ENCODE measurements at regions not wholly inside any gene's neighbourhood (a gene's known extent, or its start where the extent isn't known, plus 50 kb on each side); places are given as distances from the start of the nearest gene placed in this dataset.

DNA sequence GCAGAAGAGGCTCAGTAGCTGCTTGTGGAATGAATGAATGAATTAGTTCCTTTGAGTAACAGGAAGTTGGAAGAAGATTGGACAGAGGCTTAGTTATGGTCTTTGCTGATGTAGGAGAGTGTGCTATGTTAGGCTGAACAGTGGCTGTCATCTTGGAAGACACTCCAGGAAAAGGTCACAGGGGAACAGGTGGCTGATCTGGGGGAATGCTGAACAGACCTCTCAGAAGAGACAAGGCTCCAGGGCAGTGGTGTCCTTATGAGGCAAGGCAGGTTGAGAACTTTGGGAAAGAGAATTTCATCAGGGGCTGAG, 62.3 kb downstream of the UTRN start:
- no peak for DNase-seq (ENCODE audit: low read depth)
- TF ChIP-seq, protein P1, sequence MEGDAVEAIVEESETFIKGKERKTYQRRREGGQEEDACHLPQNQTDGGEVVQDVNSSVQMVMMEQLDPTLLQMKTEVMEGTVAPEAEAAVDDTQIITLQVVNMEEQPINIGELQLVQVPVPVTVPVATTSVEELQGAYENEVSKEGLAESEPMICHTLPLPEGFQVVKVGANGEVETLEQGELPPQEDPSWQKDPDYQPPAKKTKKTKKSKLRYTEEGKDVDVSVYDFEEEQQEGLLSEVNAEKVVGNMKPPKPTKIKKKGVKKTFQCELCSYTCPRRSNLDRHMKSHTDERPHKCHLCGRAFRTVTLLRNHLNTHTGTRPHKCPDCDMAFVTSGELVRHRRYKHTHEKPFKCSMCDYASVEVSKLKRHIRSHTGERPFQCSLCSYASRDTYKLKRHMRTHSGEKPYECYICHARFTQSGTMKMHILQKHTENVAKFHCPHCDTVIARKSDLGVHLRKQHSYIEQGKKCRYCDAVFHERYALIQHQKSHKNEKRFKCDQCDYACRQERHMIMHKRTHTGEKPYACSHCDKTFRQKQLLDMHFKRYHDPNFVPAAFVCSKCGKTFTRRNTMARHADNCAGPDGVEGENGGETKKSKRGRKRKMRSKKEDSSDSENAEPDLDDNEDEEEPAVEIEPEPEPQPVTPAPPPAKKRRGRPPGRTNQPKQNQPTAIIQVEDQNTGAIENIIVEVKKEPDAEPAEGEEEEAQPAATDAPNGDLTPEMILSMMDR (IDR thresholded peaks at IDR 0.05; ENCODE audit: insufficient read depth, low read depth, low read length): no peak
- no peak overlapping the region for H3K4me3 ChIP-seq (ENCODE audit: low read depth, low read length)

DNA sequence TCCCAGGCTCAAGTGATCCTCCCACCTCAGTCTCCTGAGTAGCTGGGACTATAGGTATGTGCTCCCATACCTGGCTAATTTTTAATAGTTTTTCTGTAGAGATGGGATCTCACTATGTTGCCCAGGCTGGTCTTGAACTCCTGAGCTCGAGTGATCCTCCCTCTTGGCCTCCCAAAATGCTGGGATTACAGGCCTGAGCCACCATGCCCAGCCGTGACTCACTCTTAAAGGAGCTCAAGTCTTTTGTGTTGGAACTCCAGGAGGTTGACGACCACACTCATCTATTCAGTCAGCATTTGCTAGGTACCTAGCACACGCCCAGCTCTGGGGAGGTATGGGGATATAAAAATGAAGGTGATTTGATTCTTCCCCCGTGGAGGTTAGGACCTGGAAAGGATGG, 62.8 kb downstream of the UTRN start:
- H3K4me3 ChIP-seq (ENCODE audit: low read depth, low read length): no peak overlapping the region
- DNase-seq (ENCODE audit: low read depth): no peak
- TF ChIP-seq, protein P1 (IDR thresholded peaks at IDR 0.05; ENCODE audit: insufficient read depth, low read depth, low read length): no peak

DNA sequence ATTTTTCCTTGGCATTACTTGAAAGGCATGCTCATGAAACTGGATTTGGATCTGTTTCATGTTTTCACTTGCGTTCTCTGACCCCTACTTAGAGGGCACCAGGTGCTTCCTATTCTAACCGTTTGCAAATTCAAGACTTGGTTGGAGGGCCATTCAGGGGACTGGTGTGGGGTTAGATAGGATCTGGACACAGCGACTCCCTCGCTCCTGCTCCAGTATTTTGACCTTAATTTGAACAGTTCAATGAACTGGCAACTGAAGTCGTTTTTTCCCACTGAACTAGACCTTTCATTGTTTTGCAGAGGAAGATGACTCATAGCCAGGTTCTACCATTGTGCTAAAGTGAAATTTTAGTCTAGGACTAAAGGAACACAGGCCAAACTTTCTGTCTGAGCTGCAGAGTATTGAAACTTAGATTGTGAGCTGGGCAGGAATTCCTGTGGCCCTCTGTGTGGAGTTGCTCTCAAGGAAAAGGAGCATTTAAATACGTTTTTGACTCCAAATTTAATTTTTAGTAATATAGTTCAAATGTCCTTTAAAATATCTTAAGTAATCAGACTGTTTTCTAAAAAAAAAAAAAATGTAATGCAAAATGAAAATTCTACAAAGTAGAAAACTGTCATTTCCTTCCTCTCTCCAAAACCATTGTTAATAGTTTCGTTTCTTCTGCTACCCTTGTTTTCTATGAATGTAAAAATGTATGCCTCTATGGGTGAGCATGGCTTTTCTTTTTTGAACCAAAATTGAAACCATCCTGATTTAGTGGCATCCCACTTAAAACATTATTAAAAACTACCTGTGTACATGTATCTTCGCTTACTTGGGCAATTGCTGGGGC, 64.8 kb downstream of the UTRN start:
- H3K4me3 ChIP-seq (ENCODE audit: low read depth, low read length): no peak overlapping the region
- TF ChIP-seq, protein P1 (IDR thresholded peaks at IDR 0.05; ENCODE audit: insufficient read depth, low read depth, low read length): no peak

DNA sequence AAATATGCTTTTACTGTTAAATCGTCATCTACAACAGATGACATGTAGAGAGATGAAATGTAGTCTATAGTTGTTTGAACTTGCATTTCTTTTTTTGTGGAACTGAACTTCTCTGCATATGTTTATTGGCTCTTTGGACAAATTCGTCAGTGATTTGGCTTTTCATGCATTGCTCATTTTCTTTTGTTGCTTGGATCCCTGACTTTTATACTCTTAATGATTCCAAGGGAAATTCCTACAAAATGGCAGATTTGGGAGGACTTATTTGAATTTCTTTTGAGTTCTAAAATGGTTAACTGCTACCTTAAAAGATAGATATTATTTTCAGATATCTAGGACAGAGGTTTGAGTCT, 65.4 kb downstream of the UTRN start:
- TF ChIP-seq, protein P1 (IDR thresholded peaks at IDR 0.05; ENCODE audit: insufficient read depth, low read depth, low read length): no peak
- no peak for DNase-seq (ENCODE audit: low read depth)
- no peak overlapping the region for H3K4me3 ChIP-seq (ENCODE audit: low read depth, low read length)

More for the DNA sequence above, 64.8 kb downstream of the UTRN start:
- DNase-seq (ENCODE audit: low read depth): peak; percentile 36

- TF ChIP-seq, protein P1 (IDR thresholded peaks at IDR 0.05; ENCODE audit: insufficient read depth, low read depth, low read length): no peak
- no peak overlapping the region for H3K4me3 ChIP-seq (ENCODE audit: low read depth, low read length)
- no peak for DNase-seq (ENCODE audit: low read depth)
These were observed 66.4 kb downstream of the UTRN start for GRCh38 chr6:144351379-144352127.

DNA sequence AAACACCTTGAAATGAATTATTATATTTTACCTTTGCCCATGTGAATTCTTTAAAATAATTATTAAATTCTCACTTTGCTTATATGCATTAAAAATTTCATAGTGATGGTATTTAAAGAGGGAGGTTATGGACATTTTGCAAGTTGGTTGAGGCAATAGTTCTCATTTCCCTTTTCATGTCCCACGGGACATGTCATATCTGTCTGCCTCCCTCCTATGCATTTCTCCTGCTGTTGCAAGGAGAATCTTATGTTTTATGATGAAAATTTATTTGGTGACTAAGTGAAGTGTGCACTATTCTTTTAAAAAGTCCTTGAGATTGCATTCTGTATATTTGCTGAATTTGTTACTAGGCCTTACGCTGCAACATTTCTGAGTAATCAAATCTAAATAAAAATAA, 67.2 kb downstream of the UTRN start:
- TF ChIP-seq, protein P1 (IDR thresholded peaks at IDR 0.05; ENCODE audit: insufficient read depth, low read depth, low read length): no peak
- no peak overlapping the region for H3K4me3 ChIP-seq (ENCODE audit: low read depth, low read length)
- no peak for DNase-seq (ENCODE audit: low read depth)

All from fibroblast of villous mesenchyme (primary cell).